ENCODE measurements at regions not wholly inside any gene's neighbourhood (a gene's known extent, or its start where the extent isn't known, plus 50 kb on each side); places are given as distances from the start of the nearest gene placed in this dataset.

DNA sequence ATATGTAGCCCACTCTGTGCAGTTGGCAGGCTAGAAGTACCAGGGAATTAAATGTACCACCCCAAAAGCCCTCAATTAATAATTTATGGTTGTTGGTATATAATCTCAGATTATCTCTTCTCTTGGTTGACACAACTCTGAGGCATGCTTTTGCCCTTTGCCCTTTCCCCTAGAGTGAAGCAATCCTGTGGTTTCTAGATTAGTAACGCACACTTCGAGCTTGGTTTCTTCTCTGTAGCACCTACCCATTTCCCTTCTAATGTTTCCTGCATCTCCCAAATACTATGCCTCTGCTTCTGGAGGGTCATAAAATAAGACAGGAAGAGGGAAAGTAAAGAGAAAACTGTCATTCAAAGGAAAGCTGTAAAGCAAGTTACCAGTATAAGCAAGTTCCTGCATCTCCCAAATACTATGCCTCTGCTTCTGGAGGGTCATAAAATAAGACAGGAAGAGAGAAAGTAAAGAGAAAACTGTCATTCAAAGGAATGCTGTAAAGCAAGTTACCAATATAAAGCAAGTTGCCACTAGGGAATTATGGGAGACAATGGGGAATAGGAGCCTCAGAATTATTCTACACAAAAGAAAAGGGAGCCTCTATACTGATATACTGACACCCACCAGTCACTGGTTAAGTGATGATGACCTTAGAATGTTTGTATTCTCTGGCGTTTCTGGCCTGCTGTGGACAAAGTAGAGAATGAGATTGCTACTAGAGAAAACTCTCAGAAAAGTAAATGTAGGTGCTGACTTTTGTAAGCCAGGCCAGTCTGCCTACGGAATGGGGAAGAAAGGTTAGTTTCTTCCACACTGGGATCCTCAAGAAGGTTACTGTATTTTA lies 862.6 kb upstream of the MAN1A1 start:
- no peak for TF ChIP-seq POLR2AphosphoS5 (IDR thresholded peaks at IDR 0.05; ENCODE audit: low read depth, low read length)
- TF ChIP-seq POLR2A (IDR thresholded peaks at IDR 0.05; ENCODE audit: low read depth, low read length) = no peak
- no peak for TF ChIP-seq TAF1 (IDR thresholded peaks at IDR 0.05; ENCODE audit: borderline replicate concordance, low read depth, low read length)
